IMR-90 (cell line): ENCODE measurements at regions not wholly inside any gene's neighbourhood (a gene's known extent, or its start where the extent isn't known, plus 50 kb on each side); places are given as distances from the start of the nearest gene placed in this dataset.

ENCODE experiments used
- ATAC-seq: fragments of 200-7000 bp; cut with Tn5 transposase; 2 replicates; pipeline ENCODE4 v1.9.1; 2020; ENCODE audit warnings: low read depth, mild to moderate bottlenecking, moderate library complexity
- BruUV-seq: library from RNA; stranded (reverse); fragments of 400-500 nt; replicated peaks from 2 replicates; lab custom pipeline; 2021; lab: Mats Ljungman, UMichigan
- CTCF ChIA-PET: fragments of 300-600 bp; formaldehyde crosslinking; extraction: SDS; loops from one replicate; lab custom pipeline; 2021; ENCODE audit warnings: antibody characterized with exemption; lab: Yijun Ruan, JAX
- POLR2A ChIA-PET: fragments of 300-600 bp; sonication (Branson Sonifier 250); formaldehyde crosslinking; loops from one replicate; lab custom pipeline; 2022; ENCODE audit warnings: antibody characterized with exemption; ENCODE audit not compliant: unreplicated experiment; lab: Charles Lee
- DNase-seq: peaks from one replicate; pipeline ENCODE4 v3.0.0; 2013
- H2AFZ ChIP-seq: replicated peaks from 2 replicates; pipeline ENCODE3; 2013; ENCODE audit warnings: low read length, mild to moderate bottlenecking; ENCODE audit not compliant: poor library complexity
- H2AK5ac ChIP-seq: 2 replicates; pipeline ENCODE4 v1.6.1; 2013; ENCODE audit warnings: low read depth, low read length, inconsistent platforms
- H2AK9ac ChIP-seq: replicated peaks from 2 replicates; pipeline ENCODE3; 2013; ENCODE audit warnings: mild to moderate bottlenecking, low read depth, low read length, moderate library complexity; ENCODE audit not compliant: poor library complexity
- H2BK120ac ChIP-seq: 2 replicates; pipeline ENCODE4 v1.6.1; 2013; ENCODE audit warnings: low read depth, low read length, inconsistent platforms
- H2BK15ac ChIP-seq: 3 replicates; pipeline ENCODE4 v1.6.1; 2013; ENCODE audit warnings: low read depth, low read length, inconsistent platforms
- H2BK20ac ChIP-seq: 2 replicates; pipeline ENCODE4 v1.6.1; 2013; ENCODE audit warnings: low read depth, mild to moderate bottlenecking, inconsistent platforms, low read length, moderate library complexity
- H2BK5ac ChIP-seq: 2 replicates; pipeline ENCODE4 v1.6.1; 2013; ENCODE audit warnings: mild to moderate bottlenecking, low read depth, low read length, inconsistent platforms; ENCODE audit not compliant: poor library complexity, severe bottlenecking
- H3K14ac ChIP-seq: replicated peaks from 2 replicates; pipeline ENCODE4 v1.6.1; 2013; ENCODE audit warnings: low read depth, low read length, inconsistent platforms
- H3K18ac ChIP-seq: 2 replicates; pipeline ENCODE4 v1.6.1; 2013; ENCODE audit warnings: low read depth, low read length, control low read depth
- H3K23ac ChIP-seq: 2 replicates; pipeline ENCODE4 v1.6.1; 2013; ENCODE audit warnings: low read depth, low read length, inconsistent platforms
- H3K27ac ChIP-seq: 2 replicates; pipeline ENCODE4 v1.5.1; 2013; ENCODE audit warnings: mild to moderate bottlenecking, control low read depth, low read length; ENCODE audit not compliant: insufficient read depth
- H3K27me3 ChIP-seq: 2 replicates; pipeline ENCODE4 v1.6.1; 2013; ENCODE audit warnings: low read length; ENCODE audit not compliant: control insufficient read depth, insufficient read depth
- H3K36me3 ChIP-seq: 2 replicates; pipeline ENCODE4 v1.6.1; 2013; ENCODE audit warnings: low read length, mixed read lengths; ENCODE audit not compliant: control insufficient read depth, insufficient read depth
- H3K4ac ChIP-seq: 2 replicates; pipeline ENCODE4 v1.6.1; 2013; ENCODE audit warnings: low read depth, low read length, inconsistent platforms
- H3K4me1 ChIP-seq: 2 replicates; pipeline ENCODE4 v1.6.1; 2013; ENCODE audit warnings: low read length, mixed read lengths; ENCODE audit not compliant: control insufficient read depth, insufficient read depth
- H3K4me2 ChIP-seq: 2 replicates; pipeline ENCODE4 v1.6.1; 2013; ENCODE audit warnings: low read depth, mild to moderate bottlenecking, control low read depth, low read length, moderate library complexity
- H3K4me3 ChIP-seq: 2 replicates; pipeline ENCODE4 v1.5.1; 2013; ENCODE audit warnings: low read depth, mild to moderate bottlenecking, control low read depth, low read length, moderate library complexity; ENCODE audit not compliant: insufficient read depth
- H3K56ac ChIP-seq: 2 replicates; pipeline ENCODE4 v1.6.1; 2013; ENCODE audit warnings: low read length, inconsistent platforms; ENCODE audit not compliant: insufficient read depth; ENCODE audit errors: extremely low read depth
- H3K79me1 ChIP-seq, 2 experiments: 2 replicates each; pipeline ENCODE4 v1.6.1; 2013; ENCODE audit warnings: low read length in 2 of 2, inconsistent platforms in 1 of 2, low read depth in 1 of 2
- H3K9ac ChIP-seq: 2 replicates; pipeline ENCODE4 v1.6.1; 2013; ENCODE audit warnings: low read depth, low read length, control low read depth
- H3K9me1 ChIP-seq: 2 replicates; pipeline ENCODE4 v1.6.1; 2013; ENCODE audit warnings: low read length, inconsistent platforms; ENCODE audit not compliant: insufficient read depth
- H3K9me3 ChIP-seq: 2 replicates; pipeline ENCODE4 v1.6.1; 2013; ENCODE audit warnings: low read length; ENCODE audit not compliant: control insufficient read depth, insufficient read depth
- H4K20me1 ChIP-seq: 2 replicates; pipeline ENCODE4 v1.6.1; 2013; ENCODE audit warnings: low read length, inconsistent platforms; ENCODE audit not compliant: insufficient read depth
- H4K5ac ChIP-seq: 2 replicates; pipeline ENCODE4 v1.6.1; 2013; ENCODE audit warnings: mild to moderate bottlenecking, low read depth, low read length, control low read depth
- H4K8ac ChIP-seq, 2 experiments: 2 replicates each; pipeline ENCODE4 v1.6.1; 2013; ENCODE audit warnings: low read depth in 2 of 2, low read length in 2 of 2, control low read depth in 1 of 2, inconsistent platforms in 1 of 2
- H4K91ac ChIP-seq: 2 replicates; pipeline ENCODE4 v1.6.1; 2013; ENCODE audit warnings: low read depth, low read length, inconsistent platforms; ENCODE audit not compliant: insufficient read depth
- BHLHE40 ChIP-seq: fragments of 150-350 bp; IDR thresholded peaks from 2 replicates; pipeline ENCODE4 v1.6.1; 2016; ENCODE audit warnings: mild to moderate bottlenecking, low read depth, low read length
- CEBPB ChIP-seq: IDR thresholded peaks from 2 replicates; pipeline ENCODE4 v1.6.1; 2012; ENCODE audit warnings: low read depth, low read length, improper control_type of control experiment
- CHD1 ChIP-seq: IDR thresholded peaks from 2 replicates; pipeline ENCODE4 v1.6.1; 2012; ENCODE audit warnings: low read depth, low read length, improper control_type of control experiment
- FOS ChIP-seq: fragments of 150-350 bp; IDR thresholded peaks from 2 replicates; pipeline ENCODE4 v1.6.1; 2016; ENCODE audit warnings: low read depth, low read length
- MAFK ChIP-seq: IDR thresholded peaks from 2 replicates; pipeline ENCODE4 v1.6.1; 2012; ENCODE audit warnings: low read depth, low read length, improper control_type of control experiment
- MAZ ChIP-seq: IDR thresholded peaks from 2 replicates; pipeline ENCODE4 v1.6.1; 2012; ENCODE audit warnings: low read depth, mild to moderate bottlenecking, low read length, improper control_type of control experiment, moderate library complexity, borderline replicate concordance
- POLR2A ChIP-seq: IDR thresholded peaks from 2 replicates; pipeline ENCODE4 v1.6.1; 2012; ENCODE audit warnings: mild to moderate bottlenecking, low read depth, low read length
- RAD21 ChIP-seq: IDR thresholded peaks from 2 replicates; pipeline ENCODE4 v1.6.1; 2012; ENCODE audit warnings: low read length, improper control_type of control experiment
- RFX5 ChIP-seq: IDR thresholded peaks from 2 replicates; pipeline ENCODE4 v1.8.0; 2012; ENCODE audit warnings: low read depth, mild to moderate bottlenecking, low read length, moderate library complexity
- SMC3 ChIP-seq: fragments of 150-350 bp; IDR thresholded peaks from 2 replicates; pipeline ENCODE4 v1.6.1; 2016; ENCODE audit warnings: low read depth, mild to moderate bottlenecking, antibody characterized with exemption, low read length, moderate library complexity
- WGBS, 2 experiments: methylation state at CpG; one replicate each; pipeline versions ENCODE4 v1.1.5 to v1.1.7; 2013; ENCODE audit warnings: missing lambda C conversion rate in 2 of 2; ENCODE audit not compliant: insufficient read length in 1 of 2; ENCODE audit errors: extremely low coverage in 2 of 2; 5-methylcytosine and 5-hydroxymethylcytosine counted together
- dilution Hi-C: fragments of 300-500 bp; cut with HindIII; formaldehyde crosslinking; loops from one replicate; pipeline ENCODE4 v1.14.3; 2018; ENCODE audit warnings: low sequenced_read_pairs; ENCODE audit not compliant: unreplicated experiment
- in situ Hi-C: fragments of 300-500 bp; cut with MboI; formaldehyde crosslinking; loops from 3 replicates; pipeline ENCODE4 v1.14.3; 2019; ENCODE audit warnings: low sequenced_read_pairs, inconsistent platforms, mixed read lengths
- intact Hi-C: fragments of 100-400 bp; cut with micrococcal nuclease; formaldehyde crosslinking; loops from 2 replicates; pipeline ENCODE4 v1.10.0; 2022
- TF ChIP-seq, protein P1 (sequence below): fragments of 150-350 bp; IDR thresholded peaks from 2 replicates; pipeline ENCODE4 v1.6.1; 2017; ENCODE audit warnings: mild to moderate bottlenecking, antibody characterized with exemption, low read length, low read depth

DNA sequence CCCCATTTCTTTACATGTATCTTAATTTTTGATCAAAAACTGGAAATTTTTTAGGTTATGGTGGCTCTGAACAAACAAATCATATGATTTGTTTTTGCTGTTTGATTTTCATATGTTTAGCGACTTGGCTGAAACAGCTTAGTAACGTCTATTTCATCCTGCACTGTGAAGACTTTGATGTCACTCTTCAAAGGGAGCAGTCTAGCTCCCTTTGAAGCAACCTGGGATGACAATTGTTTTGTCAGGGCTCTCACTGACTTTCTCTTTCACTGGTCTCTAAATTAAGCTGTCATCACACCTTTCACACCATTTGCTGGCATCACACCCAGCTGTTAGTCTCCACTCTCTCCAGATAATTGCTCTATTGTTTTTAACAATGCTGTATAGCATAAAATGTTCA is 896.9 kb downstream of the IGSF11 start:
- H2AK5ac ChIP-seq: no peak overlapping the region
- H3K9me3 ChIP-seq: no peaks in the 10 kb centered on the region; the same call in 1 of the 2 replicates
- H3K18ac ChIP-seq: no peak overlapping the region
- no peak overlapping the region for H3K4me3 ChIP-seq
- no peak overlapping the region for H3K27ac ChIP-seq
- no peak overlapping the region for H2BK5ac ChIP-seq
- H3K4ac ChIP-seq: no peak overlapping the region
- H2BK20ac ChIP-seq: no peak overlapping the region
- POLR2A ChIA-PET: no interaction called here
- TF ChIP-seq FOS (no peak), RFX5 (no peak), RAD21 (no peak), BHLHE40 (no peak), MAZ (no peak), SMC3 (no peak), MAFK (no peak), CEBPB (no peak), POLR2A (no peak), CHD1 (no peak)
- TF ChIP-seq, protein P1, sequence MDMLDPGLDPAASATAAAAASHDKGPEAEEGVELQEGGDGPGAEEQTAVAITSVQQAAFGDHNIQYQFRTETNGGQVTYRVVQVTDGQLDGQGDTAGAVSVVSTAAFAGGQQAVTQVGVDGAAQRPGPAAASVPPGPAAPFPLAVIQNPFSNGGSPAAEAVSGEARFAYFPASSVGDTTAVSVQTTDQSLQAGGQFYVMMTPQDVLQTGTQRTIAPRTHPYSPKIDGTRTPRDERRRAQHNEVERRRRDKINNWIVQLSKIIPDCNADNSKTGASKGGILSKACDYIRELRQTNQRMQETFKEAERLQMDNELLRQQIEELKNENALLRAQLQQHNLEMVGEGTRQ: no peak
- no peaks in the 10 kb centered on the region for H3K27me3 ChIP-seq
- no peak overlapping the region for H2AFZ ChIP-seq
- no peaks in the 10 kb centered on the region for H3K36me3 ChIP-seq
- no peak overlapping the region for H3K4me2 ChIP-seq
- no peak overlapping the region for H2BK120ac ChIP-seq
- H3K79me1 ChIP-seq: no peaks in the 10 kb centered on the region
- no peaks in the 10 kb centered on the region for H4K20me1 ChIP-seq
- H4K91ac ChIP-seq: no peak overlapping the region
- 21% methylated on average over 2 of the region's 2 CpGs; no CpG with 5 or more reads in 1 of the 2 experiments for WGBS, 2 experiments
- H3K9me1 ChIP-seq: no peaks in the 10 kb centered on the region
- intact Hi-C loops (no loop called here), dilution Hi-C loops (no loop called here), in situ Hi-C loops (no loop called here)
- no peak overlapping the region for H3K14ac ChIP-seq
- H4K5ac ChIP-seq: no peak overlapping the region
- H3K9ac ChIP-seq: no peak overlapping the region
- H3K4me1 ChIP-seq: no peaks in the 10 kb centered on the region
- CTCF ChIA-PET: no interaction called here
- H2AK9ac ChIP-seq: no peak overlapping the region
- H4K8ac ChIP-seq: no peak overlapping the region
- DNase-seq (no peak), ATAC-seq (no peak)
- H3K23ac ChIP-seq: no peak overlapping the region
- no TSS peak for BruUV-seq
- H3K56ac ChIP-seq: no peak overlapping the region
- no peak overlapping the region for H2BK15ac ChIP-seq
